H1 (cell line): ENCODE measurements at regions not wholly inside any gene's neighbourhood (a gene's known extent, or its start where the extent isn't known, plus 50 kb on each side); places are given as distances from the start of the nearest gene placed in this dataset.

Source experiments
- CTCF ChIA-PET: fragments of 300-600 bp; sonication (Branson Sonifier 250); formaldehyde crosslinking; loops from one replicate; lab custom pipeline; 2021; ENCODE audit not compliant: partially characterized antibody; lab: Charles Lee
- POLR2A ChIA-PET: fragments of 300-600 bp; sonication (Branson Sonifier 250); formaldehyde crosslinking; loops from one replicate; lab custom pipeline; 2021; ENCODE audit warnings: inconsistent platforms; ENCODE audit not compliant: partially characterized antibody; lab: Charles Lee
- DNase-seq, 2 experiments: peaks; one replicate each; pipeline versions ENCODE4 v3.0.0 to v3.0.0-alpha.2; 2010 to 2022; ENCODE audit warnings: low spot score in 2 of 2, low read depth in 1 of 2, mixed read lengths in 1 of 2
- FAIRE-seq: peaks from 2 replicates; lab custom pipeline; 2011; peaks lifted over from hg19 to GRCh38; lab: Jason Lieb, UNC
- H2AFZ ChIP-seq: 2 replicates; pipeline ENCODE4 v1.8.1; 2012; ENCODE audit warnings: low read length, inconsistent platforms
- H2AK5ac ChIP-seq: 2 replicates; pipeline ENCODE4 v1.6.1; 2013; ENCODE audit warnings: low read depth, low read length
- H2BK120ac ChIP-seq: replicated peaks from 2 replicates; pipeline ENCODE3; 2013; ENCODE audit warnings: low read depth, low read length, inconsistent platforms
- H2BK12ac ChIP-seq: 2 replicates; pipeline ENCODE4 v1.6.1; 2013; ENCODE audit warnings: low read depth, low read length
- H2BK15ac ChIP-seq: 2 replicates; pipeline ENCODE4 v1.6.1; 2013; ENCODE audit warnings: low read length
- H2BK20ac ChIP-seq: 2 replicates; pipeline ENCODE4 v1.6.1; 2013; ENCODE audit warnings: low read length
- H2BK5ac ChIP-seq: 2 replicates; pipeline ENCODE4 v1.6.1; 2013; ENCODE audit warnings: low read depth, low read length
- H3K14ac ChIP-seq: 2 replicates; pipeline ENCODE4 v1.6.1; 2013; ENCODE audit warnings: inconsistent platforms; ENCODE audit not compliant: insufficient read length
- H3K18ac ChIP-seq: 2 replicates; pipeline ENCODE4 v1.6.1; 2013; ENCODE audit warnings: low read length; ENCODE audit errors: extremely low read depth
- H3K23ac ChIP-seq: 2 replicates; pipeline ENCODE4 v1.6.1; 2013; ENCODE audit warnings: inconsistent platforms; ENCODE audit not compliant: insufficient read length
- H3K23me2 ChIP-seq: 2 replicates; pipeline ENCODE4 v1.6.1; 2013; ENCODE audit warnings: low read depth, low read length
- H3K27ac ChIP-seq: 2 replicates; pipeline ENCODE4 v1.6.1; 2011; ENCODE audit warnings: low read depth, low read length, inconsistent platforms
- H3K27me3 ChIP-seq, 4 experiments: replicated peaks in 1 of 4; 1 replicate in 1 of 4; 2 replicates in 3 of 4; pipeline versions ENCODE4 v1.6.1 to v1.8.1; 2011 to 2013; ENCODE audit warnings: low read length in 3 of 4, mild to moderate bottlenecking in 3 of 4, inconsistent platforms in 2 of 4, mixed read lengths in 2 of 4, moderate library complexity in 1 of 4; ENCODE audit not compliant: control insufficient read depth in 3 of 4, insufficient read depth in 3 of 4; ENCODE audit errors: extremely low read depth in 1 of 4
- H3K36me3 ChIP-seq, 4 experiments: 2 replicates each; pipeline versions ENCODE4 v1.6.1 to v1.8.1; 2011 to 2013; ENCODE audit warnings: mild to moderate bottlenecking in 4 of 4, low read length in 3 of 4, moderate library complexity in 2 of 4, control low read depth in 1 of 4, inconsistent platforms in 1 of 4; ENCODE audit not compliant: insufficient read depth in 4 of 4, control insufficient read depth in 2 of 4
- H3K4ac ChIP-seq: replicated peaks from 2 replicates; pipeline ENCODE3; 2013; ENCODE audit warnings: low read length, low read depth, mixed read lengths, inconsistent platforms; ENCODE audit not compliant: insufficient read length
- H3K4me1 ChIP-seq, 4 experiments: replicated peaks in 1 of 4; 1 replicate in 1 of 4; 2 replicates in 3 of 4; pipeline versions ENCODE4 v1.6.1 to v1.8.1; 2011 to 2013; ENCODE audit warnings: low read length in 3 of 4, inconsistent platforms in 2 of 4, mixed read lengths in 1 of 4; ENCODE audit not compliant: insufficient read depth in 4 of 4, control insufficient read depth in 3 of 4
- H3K4me2 ChIP-seq, 2 experiments: 2 replicates each; pipeline versions ENCODE4 v1.6.1 to v1.8.1; 2011 to 2013; ENCODE audit warnings: low read depth in 2 of 2, low read length in 2 of 2, control low read depth in 1 of 2, inconsistent platforms in 1 of 2, mild to moderate bottlenecking in 1 of 2; ENCODE audit not compliant: insufficient read depth in 1 of 2
- H3K4me3 ChIP-seq, 4 experiments: fragments of 200-600, 300-600 bp in 1 of 4; sonication (generic), shearing (Covaris generic), sonication (Bioruptor Twin) in 1 of 4; 2 replicates each; pipeline versions ENCODE4 v1.5.1 to v1.8.1; 2011 to 2016; ENCODE audit warnings: low read length in 4 of 4, low read depth in 3 of 4, control low read depth in 2 of 4, inconsistent platforms in 2 of 4, mild to moderate bottlenecking in 2 of 4, mixed read lengths in 1 of 4, moderate library complexity in 1 of 4; ENCODE audit not compliant: insufficient read depth in 2 of 4; ENCODE audit errors: extremely low read depth in 1 of 4
- H3K56ac ChIP-seq: replicated peaks from 2 replicates; pipeline ENCODE3; 2013; ENCODE audit warnings: low read depth, mild to moderate bottlenecking, mixed read lengths, low read length, inconsistent platforms; ENCODE audit not compliant: insufficient read length
- H3K79me1 ChIP-seq: 2 replicates; pipeline ENCODE4 v1.6.1; 2013; ENCODE audit warnings: low read depth, low read length, control low read depth
- H3K79me2 ChIP-seq, 2 experiments: 2 replicates each; pipeline versions ENCODE4 v1.6.1 to v1.8.1; 2012 to 2013; ENCODE audit warnings: low read length in 2 of 2, mild to moderate bottlenecking in 2 of 2, inconsistent platforms in 1 of 2; ENCODE audit not compliant: insufficient read depth in 2 of 2, control insufficient read depth in 1 of 2
- H3K9ac ChIP-seq, 4 experiments: replicated peaks in 1 of 4; 1 replicate in 1 of 4; 2 replicates in 3 of 4; pipeline versions ENCODE4 v1.6.1 to v1.8.1; 2011 to 2013; ENCODE audit warnings: low read depth in 3 of 4, low read length in 3 of 4, control low read depth in 2 of 4, mild to moderate bottlenecking in 2 of 4, moderate library complexity in 2 of 4, inconsistent platforms in 1 of 4; ENCODE audit errors: extremely low read depth in 1 of 4
- H3K9me3 ChIP-seq, 2 experiments: 2 replicates each; pipeline versions ENCODE4 v1.6.1 to v1.8.1; 2012 to 2013; ENCODE audit warnings: mild to moderate bottlenecking in 2 of 2, moderate library complexity in 2 of 2, control low read depth in 1 of 2, inconsistent platforms in 1 of 2, low read depth in 1 of 2, low read length in 1 of 2, mixed read lengths in 1 of 2; ENCODE audit not compliant: insufficient read depth in 2 of 2
- H4K20me1 ChIP-seq, 2 experiments: replicated peaks in 1 of 2; 2 replicates each; pipeline versions ENCODE3 to v1.8.1; 2011 to 2013; ENCODE audit warnings: inconsistent platforms in 2 of 2, low read length in 2 of 2, mild to moderate bottlenecking in 1 of 2; ENCODE audit not compliant: insufficient read depth in 2 of 2, control insufficient read depth in 1 of 2
- H4K5ac ChIP-seq: 2 replicates; pipeline ENCODE4 v1.6.1; 2013; ENCODE audit warnings: low read length, low read depth, mixed read lengths, inconsistent platforms; ENCODE audit not compliant: insufficient read length
- H4K8ac ChIP-seq: 2 replicates; pipeline ENCODE4 v1.8.0; 2013; ENCODE audit warnings: mild to moderate bottlenecking, moderate library complexity, low read length, inconsistent platforms; ENCODE audit not compliant: insufficient read depth; ENCODE audit errors: extremely low read depth
- H4K91ac ChIP-seq: replicated peaks from 2 replicates; pipeline ENCODE3; 2013; ENCODE audit warnings: low read length, mixed read lengths, inconsistent platforms; ENCODE audit not compliant: insufficient read length
- CHD2 ChIP-seq: IDR thresholded peaks from 2 replicates; pipeline ENCODE4 v1.6.1; 2012; ENCODE audit warnings: low read length, improper control_type of control experiment
- CREB1 ChIP-seq: IDR thresholded peaks from 2 replicates; pipeline ENCODE4 v1.6.1; 2012; ENCODE audit warnings: inconsistent platforms
- GABPA ChIP-seq: IDR thresholded peaks from 2 replicates; pipeline ENCODE4 v1.6.1; 2011; ENCODE audit warnings: mild to moderate bottlenecking, low read length, moderate library complexity, borderline replicate concordance; ENCODE audit not compliant: insufficient read depth
- TCF12 ChIP-seq: IDR thresholded peaks from 2 replicates; pipeline ENCODE4 v1.6.1; 2011; ENCODE audit warnings: low read depth, mild to moderate bottlenecking, low read length
- WGBS, 2 experiments: shearing (Covaris generic) in 1 of 2; methylation state at CpG; one replicate each; pipeline versions ENCODE4 v1.1.6 to v1.1.7; 2013 to 2015; ENCODE audit warnings: low lambda C conversion rate in 2 of 2, mixed read lengths in 2 of 2, inconsistent platforms in 1 of 2, low coverage in 1 of 2, missing lambda C conversion rate in 1 of 2; ENCODE audit not compliant: insufficient replicate concordance in 2 of 2, insufficient coverage in 1 of 2, insufficient read length in 1 of 2; ENCODE audit errors: extremely low coverage in 1 of 2, missing lambda C conversion rate in 1 of 2; 5-methylcytosine and 5-hydroxymethylcytosine counted together

- no peak for FAIRE-seq
Observed at GRCh38 chr2:146128216-146128615, 1608.3 kb upstream of the ZEB2 start.

More at GRCh38 chr2:146128216-146128615, 1608.3 kb upstream of the ZEB2 start:
- Histone ChIP-seq H3K4me3 (no peak overlapping the region), H2BK20ac (no peak overlapping the region), H2AFZ (no peak overlapping the region), H3K4me2 (no peak overlapping the region), H3K23me2 (no peaks in the 10 kb centered on the region), H2BK15ac (no peak overlapping the region), H3K27me3 (no peaks in the 10 kb centered on the region), H4K5ac (no peak overlapping the region), H2AK5ac (no peak overlapping the region), H2BK5ac (no peak overlapping the region), H3K18ac (no peak overlapping the region), H3K4ac (no peak overlapping the region), H3K4me1 (no peaks in the 10 kb centered on the region), H3K79me2 (no peaks in the 10 kb centered on the region), H3K36me3 (no peaks in the 10 kb centered on the region), H2BK12ac (no peak overlapping the region), H3K23ac (no peak overlapping the region), H4K8ac (no peak overlapping the region), H3K27ac (no peak overlapping the region), H4K91ac (no peak overlapping the region), H3K14ac (no peak overlapping the region), H3K79me1 (no peaks in the 10 kb centered on the region), H3K9me3 (no peaks in the 10 kb centered on the region), H3K9ac (no peak overlapping the region), H3K56ac (no peak overlapping the region), H2BK120ac (no peak overlapping the region), H4K20me1 (no peaks in the 10 kb centered on the region)
- CTCF ChIA-PET, result no interaction called here
- 95% methylated on average over 3 of the region's 3 CpGs; no CpG with 5 or more reads in 1 of the 2 experiments for WGBS, 2 experiments
- POLR2A ChIA-PET, result no interaction called here
- no peak for DNase-seq
- no peak for TF ChIP-seq CREB1
- TF ChIP-seq TCF12, result no peak
- no peak for TF ChIP-seq CHD2
- TF ChIP-seq GABPA, result no peak
